HUES6 (cell line): ENCODE measurements at regions not wholly inside any gene's neighbourhood (a gene's known extent, or its start where the extent isn't known, plus 50 kb on each side); places are given as distances from the start of the nearest gene placed in this dataset.
"Not testable (repeated sequence)": the region's sequence is repeated elsewhere in the genome, so short reads cannot be mapped to it uniquely, and the experiment has no call there.

Source experiments
- H3K27ac ChIP-seq: 2 replicates; pipeline ENCODE4 v1.7.0; 2013; ENCODE audit warnings: low read depth, mild to moderate bottlenecking, low read length, inconsistent platforms
- H3K27me3 ChIP-seq: 2 replicates; pipeline ENCODE4 v1.6.1; 2013; ENCODE audit warnings: low read length; ENCODE audit not compliant: control insufficient read depth, insufficient read depth
- H3K36me3 ChIP-seq: 2 replicates; pipeline ENCODE4 v1.6.1; 2013; ENCODE audit warnings: low read length; ENCODE audit not compliant: control insufficient read depth, insufficient read depth
- H3K4me1 ChIP-seq: 2 replicates; pipeline ENCODE4 v1.6.1; 2013; ENCODE audit warnings: low read length; ENCODE audit not compliant: control insufficient read depth, insufficient read depth
- H3K4me3 ChIP-seq: 2 replicates; pipeline ENCODE4 v1.5.1; 2013; ENCODE audit warnings: low read depth, low read length
- H3K9ac ChIP-seq: one replicate; pipeline ENCODE4 v1.6.1; 2013; ENCODE audit warnings: mild to moderate bottlenecking, low read length
- H3K9me3 ChIP-seq: 2 replicates; pipeline ENCODE4 v1.6.1; 2013; ENCODE audit warnings: low read depth, low read length; ENCODE audit not compliant: control insufficient read depth, insufficient read depth

- Histone ChIP-seq H3K27me3 (no peaks in the 10 kb centered on the region), H3K4me1 (no peaks in the 10 kb centered on the region), H3K36me3 (no peaks in the 10 kb centered on the region), H3K27ac (no peak overlapping the region), H3K9ac (no peak overlapping the region), H3K4me3 (no peak overlapping the region), H3K9me3 (no peaks in the 10 kb centered on the region)
Observed at GRCh38 chr7:89800761-89801160, 353.5 kb upstream of the STEAP1 start.

GRCh38 chr7:89809291-89809690 lies 345.0 kb upstream of the STEAP1 start:
- Histone ChIP-seq H3K27ac (no peak overlapping the region), H3K4me1 (no peaks in the 10 kb centered on the region), H3K36me3 (no peaks in the 10 kb centered on the region), H3K9ac (no peak overlapping the region), H3K9me3 (no peaks in the 10 kb centered on the region), H3K27me3 (no peaks in the 10 kb centered on the region), H3K4me3 (no peak overlapping the region)

DNA sequence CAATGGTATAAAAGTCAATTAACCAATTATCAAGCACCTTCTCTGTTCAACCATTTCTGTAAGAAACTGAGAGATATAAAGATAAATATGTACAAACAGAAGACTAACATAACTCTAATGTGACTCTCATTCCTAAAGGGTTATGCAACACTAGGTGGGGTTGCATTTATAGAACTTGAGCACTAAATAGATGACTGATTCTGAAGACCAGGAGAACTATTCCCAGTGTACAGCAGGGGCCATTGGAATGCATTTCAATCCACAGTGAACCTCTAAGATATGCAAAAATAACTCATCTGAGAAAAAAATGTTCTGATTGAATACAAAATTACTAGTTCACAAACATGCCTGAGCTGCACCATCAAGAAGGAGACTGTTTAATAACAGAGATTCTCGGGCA lies 341.2 kb upstream of the STEAP1 start:
- Histone ChIP-seq H3K27me3 (no peaks in the 10 kb centered on the region), H3K36me3 (no peaks in the 10 kb centered on the region), H3K9me3 (no peaks in the 10 kb centered on the region), H3K9ac (no peak overlapping the region), H3K4me1 (no peaks in the 10 kb centered on the region), H3K27ac (no peak overlapping the region), H3K4me3 (no peak overlapping the region)

DNA sequence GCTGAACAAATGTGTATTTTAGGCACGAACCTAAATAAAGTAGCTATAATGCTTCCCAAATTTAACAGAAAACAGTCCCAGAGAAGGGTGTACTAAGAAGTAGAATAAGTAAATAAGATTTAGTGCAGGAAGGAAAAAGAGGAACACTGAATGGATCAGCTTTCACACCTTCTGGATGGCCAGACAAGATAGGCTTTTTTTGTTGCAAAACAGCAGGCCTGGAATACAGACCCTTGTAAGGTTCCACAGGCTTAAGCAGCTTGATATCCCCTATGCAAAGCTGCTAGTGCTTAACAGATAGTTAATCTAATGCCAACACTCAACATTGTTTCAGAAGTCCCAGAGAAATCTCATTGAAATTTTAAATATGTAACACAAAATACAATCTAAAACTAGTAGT lies 328.1 kb upstream of the STEAP1 start:
- no peak overlapping the region for H3K27ac ChIP-seq
- H3K9ac ChIP-seq = no peak overlapping the region
- no peaks in the 10 kb centered on the region for H3K36me3 ChIP-seq
- no peaks in the 10 kb centered on the region for H3K9me3 ChIP-seq
- H3K27me3 ChIP-seq = no peaks in the 10 kb centered on the region
- H3K4me1 ChIP-seq = no peaks in the 10 kb centered on the region
- H3K4me3 ChIP-seq = no peak overlapping the region

GRCh38 chr7:89826557-89826956 lies 327.7 kb upstream of the STEAP1 start:
- H3K4me1 ChIP-seq = no peaks in the 10 kb centered on the region
- no peak overlapping the region for H3K4me3 ChIP-seq
- H3K9me3 ChIP-seq = no peaks in the 10 kb centered on the region
- H3K27ac ChIP-seq = no peak overlapping the region
- H3K36me3 ChIP-seq = no peaks in the 10 kb centered on the region
- H3K27me3 ChIP-seq = no peaks in the 10 kb centered on the region
- no peak overlapping the region for H3K9ac ChIP-seq

DNA sequence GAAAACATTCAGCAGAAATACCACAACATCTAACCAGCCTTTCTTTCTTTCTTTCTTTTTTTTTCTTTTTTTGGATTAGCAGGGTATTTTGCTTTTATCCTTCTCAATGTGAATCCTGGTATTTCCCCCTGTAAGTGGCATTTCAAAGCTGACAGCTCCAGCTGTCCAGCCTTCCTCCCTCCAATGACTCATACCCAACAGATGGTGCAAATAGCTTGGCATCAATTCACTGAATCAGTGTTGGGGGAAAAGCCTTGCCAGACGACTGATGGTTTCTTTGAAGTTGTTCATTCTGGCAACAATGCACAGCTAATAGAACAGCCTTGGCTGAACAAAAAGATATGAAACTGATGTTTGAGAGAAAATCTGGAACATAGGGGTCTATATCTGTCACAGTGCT lies 316.8 kb upstream of the STEAP1 start:
- Histone ChIP-seq H3K9ac (no peak overlapping the region), H3K27ac (no peak overlapping the region), H3K9me3 (no peaks in the 10 kb centered on the region), H3K4me1 (no peaks in the 10 kb centered on the region), H3K27me3 (no peaks in the 10 kb centered on the region), H3K36me3 (no peaks in the 10 kb centered on the region), H3K4me3 (no peak overlapping the region)

DNA sequence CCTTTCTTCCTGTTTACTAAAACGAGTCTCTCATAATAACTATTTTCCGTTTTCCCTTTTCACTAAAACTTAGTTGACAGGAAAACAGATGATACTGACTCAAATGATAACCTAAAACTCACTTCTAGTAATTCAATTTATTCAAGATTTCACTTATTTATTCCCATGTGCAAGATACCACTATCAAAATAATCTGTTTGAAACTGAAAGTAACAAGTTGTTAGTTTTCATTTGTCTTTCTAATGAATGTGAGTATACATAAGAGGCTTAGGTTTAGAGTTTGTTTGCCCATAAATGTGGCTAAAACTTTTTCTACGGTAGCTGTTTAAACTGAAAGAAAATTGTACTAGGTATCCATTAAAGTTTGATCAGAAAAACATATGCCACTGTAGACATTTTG lies 314.9 kb upstream of the STEAP1 start:
- no peaks in the 10 kb centered on the region for H3K27me3 ChIP-seq
- no peaks in the 10 kb centered on the region for H3K9me3 ChIP-seq
- no peak overlapping the region for H3K27ac ChIP-seq
- no peak overlapping the region for H3K9ac ChIP-seq
- no peaks in the 10 kb centered on the region for H3K4me1 ChIP-seq
- H3K36me3 ChIP-seq = no peaks in the 10 kb centered on the region
- H3K4me3 ChIP-seq = no peak overlapping the region

GRCh38 chr7:89845952-89846351 lies 308.3 kb upstream of the STEAP1 start:
- H3K27me3 ChIP-seq = no peaks in the 10 kb centered on the region
- H3K4me1 ChIP-seq = no peaks in the 10 kb centered on the region
- no peaks in the 10 kb centered on the region for H3K36me3 ChIP-seq
- no peak overlapping the region for H3K9ac ChIP-seq
- no peak overlapping the region for H3K27ac ChIP-seq
- H3K9me3 ChIP-seq = no peaks in the 10 kb centered on the region
- H3K4me3 ChIP-seq = no peak overlapping the region

DNA sequence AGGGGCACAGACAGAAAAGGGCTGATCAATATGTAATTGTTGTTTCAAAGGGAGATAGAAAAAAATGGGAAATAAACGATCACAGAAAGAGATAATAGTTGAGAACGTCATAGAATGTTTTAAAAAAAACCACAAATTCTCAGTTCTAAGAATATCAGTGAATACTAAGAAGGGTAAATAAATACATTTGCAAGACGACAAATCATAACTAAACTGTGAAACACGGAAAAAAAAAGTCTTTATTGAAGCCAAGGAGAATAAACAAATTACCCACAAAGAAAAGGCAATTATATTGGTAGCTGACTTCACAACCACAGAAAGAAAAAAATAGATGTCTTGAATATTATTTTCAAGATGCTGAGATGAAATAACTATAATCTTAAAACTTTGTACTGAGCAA lies 305.2 kb upstream of the STEAP1 start:
- H3K9me3 ChIP-seq = no peaks in the 10 kb centered on the region
- H3K27me3 ChIP-seq = no peaks in the 10 kb centered on the region
- H3K9ac ChIP-seq = no peak overlapping the region
- no peaks in the 10 kb centered on the region for H3K4me1 ChIP-seq
- H3K27ac ChIP-seq = no peak overlapping the region
- H3K36me3 ChIP-seq = no peaks in the 10 kb centered on the region
- H3K4me3 ChIP-seq = no peak overlapping the region

GRCh38 chr7:89857053-89857452 lies 297.2 kb upstream of the STEAP1 start:
- H3K27me3 ChIP-seq, H3K9ac ChIP-seq, H3K4me3 ChIP-seq, H3K36me3 ChIP-seq, H3K4me1 ChIP-seq, H3K27ac ChIP-seq: not testable (repeated sequence)
- H3K9me3 ChIP-seq = peaks cover 22% of the 10 kb centered on the region

DNA sequence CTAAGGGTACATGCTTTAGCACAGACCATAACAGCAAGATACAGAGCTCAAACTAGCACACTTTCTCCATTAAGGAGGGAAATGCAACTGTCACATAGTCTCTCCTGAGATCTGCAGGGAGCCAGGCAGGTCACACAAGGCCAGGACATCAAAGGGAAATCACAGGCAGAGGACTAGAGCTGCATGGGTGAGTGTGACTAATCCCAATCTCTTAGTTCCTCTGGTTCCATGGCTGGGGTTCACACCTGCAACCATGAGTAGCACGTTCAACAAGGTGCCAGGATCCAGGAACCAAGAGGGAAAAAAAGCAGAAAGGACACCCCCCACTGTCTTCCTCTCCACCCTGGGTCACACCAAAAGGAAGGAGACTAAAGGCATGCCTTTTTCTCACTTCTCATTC lies 296.5 kb upstream of the STEAP1 start:
- no peak overlapping the region for H3K4me3 ChIP-seq
- no peaks in the 10 kb centered on the region for H3K27me3 ChIP-seq
- H3K27ac ChIP-seq = no peak overlapping the region
- no peaks in the 10 kb centered on the region for H3K4me1 ChIP-seq
- H3K9ac ChIP-seq = no peak overlapping the region
- H3K36me3 ChIP-seq = no peaks in the 10 kb centered on the region
- peaks cover 24% of the 10 kb centered on the region for H3K9me3 ChIP-seq

DNA sequence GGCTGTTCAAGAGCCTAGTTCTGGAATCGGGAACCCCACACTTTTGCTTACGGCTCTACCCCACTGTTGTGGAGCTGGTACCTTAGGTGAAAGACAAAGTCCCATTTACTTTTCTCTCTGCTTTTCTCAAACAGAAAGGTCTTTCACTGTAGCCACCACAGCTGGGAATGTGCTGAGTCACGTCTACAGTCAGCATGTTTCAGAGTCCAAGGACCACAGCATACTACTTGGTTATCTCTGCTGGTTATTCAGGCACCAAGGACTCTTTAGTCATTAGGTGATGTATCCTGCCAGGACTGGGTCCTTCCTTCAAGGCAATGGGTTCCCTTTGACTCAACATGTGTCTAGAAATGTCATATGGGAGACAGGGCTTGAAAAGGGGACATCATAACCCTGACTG lies 266.8 kb upstream of the STEAP1 start:
- H3K36me3 ChIP-seq = no peaks in the 10 kb centered on the region
- no peaks in the 10 kb centered on the region for H3K9me3 ChIP-seq
- H3K4me3 ChIP-seq = no peak overlapping the region
- no peaks in the 10 kb centered on the region for H3K4me1 ChIP-seq
- no peaks in the 10 kb centered on the region for H3K27me3 ChIP-seq
- H3K9ac ChIP-seq = no peak overlapping the region
- H3K27ac ChIP-seq = no peak overlapping the region
